MG63 (cell line): ENCODE measurements at regions not wholly inside any gene's neighbourhood (a gene's known extent, or its start where the extent isn't known, plus 50 kb on each side); places are given as distances from the start of the nearest gene placed in this dataset.

ENCODE experiments used
- DNase-seq: peaks from one replicate; pipeline ENCODE4 v3.0.0-alpha.2; 2020
- H3K27me3 ChIP-seq: fragments of 250-450 bp; sonication (Bioruptor Pico); 2 replicates; pipeline ENCODE4 v1.5.1; 2020; ENCODE audit warnings: mild to moderate bottlenecking, moderate library complexity
- H3K36me3 ChIP-seq: fragments of 250-450 bp; sonication (Bioruptor Pico); 2 replicates; pipeline ENCODE4 v1.5.1; 2020; ENCODE audit warnings: mild to moderate bottlenecking, moderate library complexity
- H3K4me3 ChIP-seq: fragments of 250-450 bp; sonication (Bioruptor Pico); 2 replicates; pipeline ENCODE4 v1.5.1; 2020; ENCODE audit warnings: mild to moderate bottlenecking, moderate library complexity
- H3K9me3 ChIP-seq: fragments of 250-450 bp; sonication (Bioruptor Pico); 2 replicates; pipeline ENCODE4 v1.5.1; 2020; ENCODE audit warnings: mild to moderate bottlenecking, moderate library complexity

DNA sequence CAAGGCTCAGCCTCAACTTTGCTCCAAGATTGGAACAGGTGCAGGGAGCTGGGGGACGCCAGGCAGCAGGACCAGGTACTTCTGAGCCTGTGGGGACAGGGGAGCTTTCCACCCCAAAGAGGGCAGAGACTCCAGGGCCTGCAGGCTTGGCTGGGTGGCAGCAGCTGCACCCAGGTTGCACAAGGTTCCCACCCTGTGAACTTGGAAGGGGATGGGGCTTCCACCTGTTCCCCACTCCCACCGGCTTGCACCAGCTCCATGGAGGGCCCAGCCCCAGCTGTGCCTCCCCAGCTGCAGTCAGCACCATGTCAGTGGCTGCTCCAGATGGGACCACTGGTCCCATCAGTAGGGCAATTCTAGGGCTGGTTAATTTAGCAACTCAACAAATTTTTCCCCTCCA, 114.0 kb upstream of the CDKN3 start:
- Histone ChIP-seq H3K4me3 (no peak overlapping the region), H3K9me3 (no peaks in the 10 kb centered on the region), H3K27me3 (no peaks in the 10 kb centered on the region), H3K36me3 (no peaks in the 10 kb centered on the region)
- no peak for DNase-seq

DNA sequence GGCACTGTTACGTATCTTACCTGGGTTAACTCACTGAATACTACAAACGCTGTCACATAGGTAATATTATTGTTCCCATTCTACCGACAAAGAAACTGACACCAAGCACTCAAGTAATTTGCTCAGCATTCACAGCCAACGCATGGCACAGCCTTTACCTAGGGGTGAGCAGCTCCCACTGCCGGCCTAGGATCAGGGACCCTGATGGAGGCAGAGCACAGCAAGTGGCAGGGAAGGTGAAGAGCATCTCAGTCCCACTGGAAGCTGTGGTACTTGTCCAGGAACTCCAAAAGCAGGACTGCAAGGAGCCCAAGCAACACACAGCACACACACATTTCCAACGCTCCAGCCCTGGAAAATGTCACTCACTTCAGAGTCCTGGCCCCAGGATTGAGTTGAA, 111.8 kb upstream of the CDKN3 start:
- Histone ChIP-seq H3K36me3 (no peaks in the 10 kb centered on the region), H3K27me3 (no peaks in the 10 kb centered on the region), H3K9me3 (no peaks in the 10 kb centered on the region), H3K4me3 (no peak overlapping the region)
- no peak for DNase-seq

GRCh38 chr14:54291491-54292191, 105.2 kb upstream of the CDKN3 start:
- H3K4me3 ChIP-seq, result no peak overlapping the region
- no peaks in the 10 kb centered on the region for H3K36me3 ChIP-seq
- no peaks in the 10 kb centered on the region for H3K9me3 ChIP-seq
- DNase-seq, result no peak
- no peaks in the 10 kb centered on the region for H3K27me3 ChIP-seq

GRCh38 chr14:54294802-54295201, 102.0 kb upstream of the CDKN3 start:
- Histone ChIP-seq H3K9me3 (no peaks in the 10 kb centered on the region), H3K36me3 (no peaks in the 10 kb centered on the region), H3K27me3 (no peaks in the 10 kb centered on the region), H3K4me3 (no peak overlapping the region)
- DNase-seq, result no peak

GRCh38 chr14:54299410-54300363, 97.1 kb upstream of the CDKN3 start:
- no peak for DNase-seq
- Histone ChIP-seq H3K36me3 (no peaks in the 10 kb centered on the region), H3K4me3 (no peak overlapping the region), H3K27me3 (no peaks in the 10 kb centered on the region), H3K9me3 (no peaks in the 10 kb centered on the region)

DNA sequence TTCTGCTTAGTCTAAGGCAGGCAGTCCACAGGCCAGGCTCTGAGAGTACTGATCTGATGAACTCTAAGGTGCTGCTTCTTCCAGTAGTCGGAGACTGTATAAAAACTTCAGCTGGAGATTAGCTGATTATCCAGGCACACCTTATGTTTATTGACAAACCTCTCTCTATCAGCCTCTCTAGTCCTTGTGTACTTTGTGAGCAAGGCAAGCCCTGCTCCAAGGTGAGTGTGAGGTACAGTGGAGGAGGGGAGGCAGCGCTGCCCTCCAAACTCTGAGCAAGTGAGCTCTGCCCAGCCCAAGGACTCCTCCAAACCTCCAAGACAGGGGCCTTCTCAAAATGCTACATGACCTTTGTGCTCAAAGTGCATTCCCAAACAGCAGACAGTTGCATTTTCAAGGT, 95.9 kb upstream of the CDKN3 start:
- no peak for DNase-seq
- Histone ChIP-seq H3K27me3 (no peaks in the 10 kb centered on the region), H3K9me3 (no peaks in the 10 kb centered on the region), H3K36me3 (no peaks in the 10 kb centered on the region), H3K4me3 (no peak overlapping the region)

DNA sequence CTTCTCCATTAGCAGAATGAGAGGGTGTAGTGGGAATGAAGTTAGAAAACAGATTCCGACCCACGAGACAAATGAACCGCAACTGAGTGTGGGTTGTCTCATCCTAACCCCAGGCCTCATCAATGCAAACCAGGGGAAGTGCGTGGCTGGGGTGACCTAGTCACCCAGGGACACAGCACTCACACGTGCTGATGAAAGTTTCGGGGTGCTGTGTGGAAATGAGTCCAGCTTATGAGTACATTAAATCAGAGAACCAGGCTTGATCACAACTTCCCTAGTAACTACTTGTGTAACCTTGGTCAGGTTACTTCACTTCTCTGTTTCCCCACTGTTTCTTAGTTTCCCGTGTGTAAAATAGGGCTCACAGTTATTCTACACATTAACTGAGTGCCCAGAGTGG, 95.4 kb upstream of the CDKN3 start:
- H3K36me3 ChIP-seq, result no peaks in the 10 kb centered on the region
- H3K27me3 ChIP-seq, result no peaks in the 10 kb centered on the region
- no peak for DNase-seq

DNA sequence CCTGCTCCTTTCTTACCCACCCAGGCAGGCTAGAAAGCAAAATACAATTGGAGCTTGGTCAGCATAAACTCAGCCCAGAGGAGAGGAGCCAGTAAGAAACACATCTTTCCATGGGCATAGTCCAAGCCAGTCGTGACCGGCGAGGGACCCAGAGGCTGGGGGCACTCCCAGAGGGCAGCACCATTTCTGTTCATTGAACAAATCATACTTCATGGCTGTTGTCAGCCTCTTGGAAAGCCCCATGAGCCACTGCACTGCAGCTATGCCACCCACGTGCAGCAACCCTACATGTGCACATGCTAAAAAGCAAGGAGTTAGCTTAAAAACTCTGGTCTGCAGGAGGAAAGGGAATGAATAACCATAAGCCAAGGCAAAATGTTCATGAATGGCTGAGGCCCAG, 90.0 kb upstream of the CDKN3 start:
- no peaks in the 10 kb centered on the region for H3K36me3 ChIP-seq
- H3K4me3 ChIP-seq, result no peak overlapping the region
- H3K27me3 ChIP-seq, result no peaks in the 10 kb centered on the region
- DNase-seq, result no peak
- H3K9me3 ChIP-seq, result no peaks in the 10 kb centered on the region

More for the DNA sequence above, 95.4 kb upstream of the CDKN3 start:
- Histone ChIP-seq H3K4me3 (no peak overlapping the region), H3K9me3 (no peaks in the 10 kb centered on the region)

- Histone ChIP-seq H3K4me3 (no peak overlapping the region), H3K9me3 (no peaks in the 10 kb centered on the region), H3K27me3 (no peaks in the 10 kb centered on the region), H3K36me3 (no peaks in the 10 kb centered on the region)
- DNase-seq, result no peak
These were observed 87.2 kb upstream of the CDKN3 start for GRCh38 chr14:54309615-54310014.

- no peaks in the 10 kb centered on the region for H3K27me3 ChIP-seq
- H3K4me3 ChIP-seq, result no peak overlapping the region
- H3K9me3 ChIP-seq, result no peaks in the 10 kb centered on the region
- no peaks in the 10 kb centered on the region for H3K36me3 ChIP-seq
- DNase-seq, result no peak
These were observed 86.5 kb upstream of the CDKN3 start for GRCh38 chr14:54310151-54310850.

- no peaks in the 10 kb centered on the region for H3K9me3 ChIP-seq
- H3K36me3 ChIP-seq, result no peaks in the 10 kb centered on the region
- no peak for DNase-seq
- no peaks in the 10 kb centered on the region for H3K27me3 ChIP-seq
- H3K4me3 ChIP-seq, result no peak overlapping the region
These were observed 86.0 kb upstream of the CDKN3 start for GRCh38 chr14:54310851-54311228.

- Histone ChIP-seq H3K36me3 (no peaks in the 10 kb centered on the region), H3K27me3 (no peaks in the 10 kb centered on the region), H3K4me3 (no peak overlapping the region), H3K9me3 (no peaks in the 10 kb centered on the region)
- peak; percentile 86 for DNase-seq
These were observed 84.5 kb upstream of the CDKN3 start for GRCh38 chr14:54312166-54312801.

DNA sequence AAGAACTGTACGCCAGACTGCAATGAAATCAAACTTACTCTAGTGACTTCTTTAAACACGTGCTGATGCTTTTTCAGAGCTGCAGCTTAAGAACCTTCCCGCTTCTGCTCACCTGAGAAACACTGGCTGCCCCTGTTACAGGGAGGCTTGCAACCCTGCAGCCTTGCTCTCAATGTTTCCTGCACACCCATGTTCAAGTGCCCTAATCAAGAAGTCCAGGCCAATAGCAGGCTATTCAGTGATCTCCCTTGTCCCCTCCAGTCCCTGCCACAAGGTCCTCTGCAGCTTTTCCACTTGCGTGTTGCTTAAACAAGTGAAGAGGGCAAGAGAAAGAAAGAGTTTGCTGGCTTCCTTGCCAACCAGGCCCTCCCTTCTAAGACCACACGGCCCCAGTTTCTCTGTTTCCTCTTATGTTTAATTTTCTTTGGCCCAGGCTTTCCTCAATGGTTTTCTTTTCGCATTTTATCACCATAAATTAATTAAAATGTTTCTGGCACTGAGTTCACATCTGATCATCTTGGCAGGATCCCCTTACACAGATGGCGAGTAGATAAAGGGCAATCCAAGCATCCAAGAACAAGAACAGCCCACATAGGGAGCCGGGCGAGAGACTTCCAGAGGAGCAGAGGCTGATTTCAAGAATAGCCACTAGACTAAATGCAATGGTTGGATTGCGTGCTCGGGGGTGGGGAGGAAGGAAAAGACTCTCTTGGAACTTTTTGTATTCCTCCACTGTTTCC, 82.3 kb upstream of the CDKN3 start:
- Histone ChIP-seq H3K36me3 (no peaks in the 10 kb centered on the region), H3K27me3 (no peaks in the 10 kb centered on the region), H3K4me3 (no peak overlapping the region), H3K9me3 (no peaks in the 10 kb centered on the region)
- no peak for DNase-seq

- H3K9me3 ChIP-seq, result no peaks in the 10 kb centered on the region
- no peaks in the 10 kb centered on the region for H3K27me3 ChIP-seq
- no peak overlapping the region for H3K4me3 ChIP-seq
- H3K36me3 ChIP-seq, result no peaks in the 10 kb centered on the region
- DNase-seq, result no peak
These were observed 80.2 kb upstream of the CDKN3 start for GRCh38 chr14:54316652-54317051.

- DNase-seq, result no peak
- Histone ChIP-seq H3K4me3 (no peak overlapping the region), H3K36me3 (no peaks in the 10 kb centered on the region), H3K9me3 (no peaks in the 10 kb centered on the region), H3K27me3 (no peaks in the 10 kb centered on the region)
These were observed 79.4 kb upstream of the CDKN3 start for GRCh38 chr14:54317391-54317790.

DNA sequence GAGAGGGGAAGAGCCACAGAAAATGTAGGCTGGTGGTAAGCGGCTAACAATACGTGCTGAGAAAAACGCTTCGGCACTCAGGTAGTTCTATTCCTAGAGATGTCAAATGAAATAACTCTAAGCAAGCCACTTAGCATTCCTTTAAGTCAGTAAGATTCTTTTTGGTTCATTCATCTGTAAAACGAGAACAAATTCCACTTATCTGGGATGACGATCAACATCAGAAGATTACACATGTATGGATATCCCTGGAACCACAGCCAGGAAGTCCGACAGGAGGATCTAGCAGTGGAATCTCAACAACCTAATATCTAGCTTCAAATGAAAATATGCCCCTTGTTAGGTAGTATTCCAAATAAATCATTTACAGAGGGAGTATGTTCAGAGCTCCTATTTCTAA, 74.6 kb upstream of the CDKN3 start:
- Histone ChIP-seq H3K27me3 (no peaks in the 10 kb centered on the region), H3K9me3 (no peaks in the 10 kb centered on the region), H3K36me3 (no peaks in the 10 kb centered on the region), H3K4me3 (no peak overlapping the region)
- DNase-seq, result no peak
